HepG2 (cell line): ENCODE measurements at regions not wholly inside any gene's neighbourhood (a gene's known extent, or its start where the extent isn't known, plus 50 kb on each side); places are given as distances from the start of the nearest gene placed in this dataset.

ENCODE experiments used
- ATAC-seq: fragments of 200-7000 bp; cut with Tn5 transposase; 3 replicates; pipeline ENCODE4 v1.9.1; 2020; ENCODE audit warnings: mild to moderate bottlenecking, moderate library complexity
- BruUV-seq: library from RNA; stranded (reverse); fragments of 400-500 nt; replicated peaks from 2 replicates; lab custom pipeline; 2021; lab: Mats Ljungman, UMichigan
- CTCF ChIA-PET: fragments of 300-600 bp; formaldehyde crosslinking; extraction: SDS; loops from one replicate; lab custom pipeline; 2021; ENCODE audit warnings: low total read pairs, inconsistent platforms, low intra/inter-chr PET ratio; lab: Yijun Ruan, JAX
- POLR2A ChIA-PET: fragments of 350-600 bp; sonication (Branson Sonifier 250); formaldehyde crosslinking; loops from one replicate; lab custom pipeline; 2020; ENCODE audit warnings: antibody characterized with exemption, inconsistent platforms; lab: Yijun Ruan, JAX
- DNase-seq: peaks from one replicate; pipeline ENCODE4 v3.0.0-alpha.2; 2015; ENCODE audit warnings: low spot score
- FAIRE-seq: peaks from 3 replicates; lab custom pipeline; 2011; peaks lifted over from hg19 to GRCh38; lab: Jason Lieb, UNC
- H2AFZ ChIP-seq: one replicate; pipeline ENCODE4 v1.6.1; 2011; ENCODE audit warnings: low read length, inconsistent platforms
- H3K27ac ChIP-seq: fragments of 300-600 bp; 3 replicates; pipeline ENCODE4 v1.8.0; 2011; ENCODE audit warnings: mixed run types, mild to moderate bottlenecking, mixed read lengths, low read length, inconsistent platforms; ENCODE audit not compliant: insufficient read depth; ENCODE audit errors: extremely low read length
- H3K27me3 ChIP-seq, 2 experiments: fragments of 200-600 bp in 1 of 2; 2 replicates in 1 of 2; 3 replicates in 1 of 2; pipeline versions ENCODE4 v1.6.0 to v1.8.0; 2011; ENCODE audit warnings: low read length in 2 of 2, mild to moderate bottlenecking in 2 of 2, moderate library complexity in 2 of 2, inconsistent platforms in 1 of 2; ENCODE audit not compliant: insufficient read depth in 2 of 2, control insufficient read depth in 1 of 2
- H3K36me3 ChIP-seq, 2 experiments: fragments of 200-600 bp in 1 of 2; replicated peaks in 1 of 2; 2 replicates in 1 of 2; 3 replicates in 1 of 2; pipeline versions ENCODE4 v1.5.1 to v1.8.0; 2011; ENCODE audit warnings: low read length in 2 of 2, inconsistent platforms in 1 of 2; ENCODE audit not compliant: insufficient read depth in 2 of 2, control insufficient read depth in 1 of 2
- H3K4me1 ChIP-seq: 2 replicates; pipeline ENCODE4 v1.5.1; 2012; ENCODE audit warnings: low read length, inconsistent platforms; ENCODE audit not compliant: insufficient read depth
- H3K4me2 ChIP-seq: 2 replicates; pipeline ENCODE4 v1.6.0; 2011; ENCODE audit warnings: low read depth, low read length, inconsistent platforms
- H3K4me3 ChIP-seq, 3 experiments: fragments of 200-600 bp in 1 of 3; sonication (generic), shearing (Covaris generic) in 1 of 3; replicated peaks in 1 of 3; 2 replicates each; pipeline ENCODE4 v1.5.1; 2011 to 2016; ENCODE audit warnings: low read length in 3 of 3, inconsistent platforms in 2 of 3, low read depth in 2 of 3, mild to moderate bottlenecking in 2 of 3, control low read depth in 1 of 3, mixed read lengths in 1 of 3; ENCODE audit not compliant: insufficient read depth in 1 of 3
- H3K79me2 ChIP-seq: one replicate; pipeline ENCODE4 v1.6.1; 2011; ENCODE audit warnings: low read length, inconsistent platforms; ENCODE audit not compliant: insufficient read depth
- H3K9ac ChIP-seq: 2 replicates; pipeline ENCODE4 v1.6.0; 2011; ENCODE audit warnings: mild to moderate bottlenecking, low read depth, low read length, inconsistent platforms; ENCODE audit not compliant: insufficient read depth
- H3K9me3 ChIP-seq: 2 replicates; pipeline ENCODE4 v1.5.1; 2012; ENCODE audit warnings: mild to moderate bottlenecking, low read length
- H4K20me1 ChIP-seq: 2 replicates; pipeline ENCODE4 v1.6.0; 2011; ENCODE audit warnings: inconsistent platforms, mild to moderate bottlenecking, low read length, moderate library complexity; ENCODE audit not compliant: insufficient read depth
- ARHGAP35 ChIP-seq: sonication (generic); formaldehyde crosslinking; IDR thresholded peaks from 2 replicates; pipeline ENCODE4 v1.9.0; 2022; ENCODE audit warnings: mild to moderate bottlenecking, inconsistent platforms, moderate library complexity, missing genetic modification reagents, borderline replicate concordance
- ARID3A ChIP-seq: IDR thresholded peaks from 2 replicates; pipeline ENCODE4 v1.6.1; 2012; ENCODE audit warnings: low read depth, low read length, improper control_type of control experiment
- DBP ChIP-seq: sonication (generic); formaldehyde crosslinking; IDR thresholded peaks from 2 replicates; pipeline ENCODE4 v1.4.0; 2020; ENCODE audit warnings: missing genetic modification reagents; ENCODE audit errors: not compliant biosample characterization
- MXD4 ChIP-seq: IDR thresholded peaks from 2 replicates; pipeline ENCODE4 v1.6.1; 2016; ENCODE audit warnings: mild to moderate bottlenecking, missing biosample characterization, missing genetic modification reagents
- NKX3-1 ChIP-seq: sonication (generic); formaldehyde crosslinking; IDR thresholded peaks from 2 replicates; pipeline ENCODE4 v1.5.0; 2020; ENCODE audit warnings: missing genetic modification reagents
- PHF8 ChIP-seq: sonication (generic); formaldehyde crosslinking; IDR thresholded peaks from 2 replicates; pipeline ENCODE4 v1.5.0; 2020; ENCODE audit warnings: missing genetic modification reagents
- RAD51 ChIP-seq: fragments of 450-650 bp; IDR thresholded peaks from 2 replicates; pipeline ENCODE4 v1.6.1; 2016; ENCODE audit warnings: borderline replicate concordance
- STAT6 ChIP-seq: sonication (generic); formaldehyde crosslinking; IDR thresholded peaks from 2 replicates; pipeline ENCODE4 v1.4.0; 2020; ENCODE audit warnings: missing genetic modification reagents, mild to moderate bottlenecking, borderline replicate concordance
- TRIM22 ChIP-seq: fragments of 450-650 bp; IDR thresholded peaks from 2 replicates; pipeline ENCODE4 v1.6.1; 2017
- ZC3H4 ChIP-seq: sonication (generic); formaldehyde crosslinking; IDR thresholded peaks from 2 replicates; pipeline ENCODE4 v1.4.0; 2020; ENCODE audit warnings: missing genetic modification reagents, borderline replicate concordance
- ZFP90 ChIP-seq: sonication (generic); formaldehyde crosslinking; IDR thresholded peaks from 2 replicates; pipeline ENCODE4 v1.8.0; 2022; ENCODE audit warnings: missing genetic modification reagents, mild to moderate bottlenecking, inconsistent platforms, borderline replicate concordance
- ZNF18 ChIP-seq: sonication (generic); formaldehyde crosslinking; IDR thresholded peaks from 2 replicates; pipeline ENCODE4 v1.8.0; 2022; ENCODE audit warnings: mild to moderate bottlenecking, missing genetic modification reagents; ENCODE audit not compliant: insufficient replicate concordance
- ZNF205 ChIP-seq: IDR thresholded peaks from 2 replicates; pipeline ENCODE4 v1.6.1; 2018; ENCODE audit warnings: missing biosample characterization, missing genetic modification reagents
- ZNF335 ChIP-seq: sonication (generic); formaldehyde crosslinking; IDR thresholded peaks from 2 replicates; pipeline ENCODE4 v1.4.0; 2020; ENCODE audit warnings: missing genetic modification reagents
- ZNF337 ChIP-seq: sonication (generic); formaldehyde crosslinking; IDR thresholded peaks from 2 replicates; pipeline ENCODE4 v1.5.1; 2020; ENCODE audit warnings: missing genetic modification reagents, low read depth, mild to moderate bottlenecking, borderline replicate concordance
- ZNF414 ChIP-seq: sonication (generic); formaldehyde crosslinking; IDR thresholded peaks from 2 replicates; pipeline ENCODE4 v1.5.0; 2020; ENCODE audit warnings: missing genetic modification reagents
- ZNF772 ChIP-seq: sonication (generic); formaldehyde crosslinking; IDR thresholded peaks from 2 replicates; pipeline ENCODE4 v1.5.0; 2020; ENCODE audit warnings: mild to moderate bottlenecking, missing genetic modification reagents
- in situ Hi-C: cut with HindIII; loops from 2 replicates; pipeline ENCODE4 v1.10.0; 2017; ENCODE audit warnings: low pct_unique_long_range_greater_than_20kb; ENCODE audit not compliant: extremely low pct_ligation_motif_present
- intact Hi-C: fragments of 100-400 bp; cut with micrococcal nuclease; formaldehyde crosslinking; loops from one replicate; pipeline ENCODE4 v1.10.0; 2022; ENCODE audit not compliant: unreplicated experiment

GRCh38 chrX:97740044-97740443 lies 856.3 kb downstream of the RPA4 start:
- no peak overlapping the region for H3K9ac ChIP-seq
- no peaks in the 10 kb centered on the region for H3K36me3 ChIP-seq
- in situ Hi-C loops (no loop called here), intact Hi-C loops (no loop called here)
- H4K20me1 ChIP-seq = no peaks in the 10 kb centered on the region
- no TSS peak for BruUV-seq
- no peak overlapping the region for H3K4me2 ChIP-seq
- no peak for ATAC-seq
- H2AFZ ChIP-seq = no peak overlapping the region
- H3K79me2 ChIP-seq = no peaks in the 10 kb centered on the region
- FAIRE-seq = no peak
- no peak for DNase-seq
- H3K27me3 ChIP-seq = no peaks in the 10 kb centered on the region
- no peak overlapping the region for H3K4me3 ChIP-seq
- H3K27ac ChIP-seq = no peak overlapping the region
- no peaks in the 10 kb centered on the region for H3K4me1 ChIP-seq
- POLR2A ChIA-PET = no interaction called here
- CTCF ChIA-PET = no interaction called here
- H3K9me3 ChIP-seq = no peaks in the 10 kb centered on the region
- TF ChIP-seq MXD4 (CRISPR knock-in tag) = no peak
- TF ChIP-seq ZNF414 = no peak
- TF ChIP-seq PHF8 = no peak
- TF ChIP-seq RAD51 = no peak
- no peak for TF ChIP-seq ZNF337 (CRISPR knock-in tag)
- TF ChIP-seq ZNF18 (CRISPR knock-in tag) = no peak
- TF ChIP-seq ARHGAP35 (CRISPR knock-in tag) = no peak
- TF ChIP-seq ZNF335 (CRISPR knock-in tag) = no peak
- TF ChIP-seq STAT6 (CRISPR knock-in tag) = no peak
- no peak for TF ChIP-seq ARID3A
- TF ChIP-seq NKX3-1 (CRISPR knock-in tag) = no peak
- no peak for TF ChIP-seq ZNF772 (CRISPR knock-in tag)
- TF ChIP-seq TRIM22 = no peak
- no peak for TF ChIP-seq ZC3H4 (CRISPR knock-in tag)
- TF ChIP-seq ZNF205 = no peak
- TF ChIP-seq ZFP90 (CRISPR knock-in tag) = no peak
- no peak for TF ChIP-seq DBP
